Stimulated activated CD8-positive, alpha-beta memory T cell treated with anti-CD3 and anti-CD28 coated beads, Interleukin-4, amount 100 ng/mL, for 4 hours (primary cell): ENCODE measurements at regions not wholly inside any gene's neighbourhood (a gene's known extent, or its start where the extent isn't known, plus 50 kb on each side); places are given as distances from the start of the nearest gene placed in this dataset.

Source experiments
- DNase-seq, 2 donors: peaks; one replicate each; pipeline ENCODE4 v3.0.0-alpha.2; 2020; ENCODE audit warnings: low read depth in 2 of 2, low spot score in 1 of 2

DNA sequence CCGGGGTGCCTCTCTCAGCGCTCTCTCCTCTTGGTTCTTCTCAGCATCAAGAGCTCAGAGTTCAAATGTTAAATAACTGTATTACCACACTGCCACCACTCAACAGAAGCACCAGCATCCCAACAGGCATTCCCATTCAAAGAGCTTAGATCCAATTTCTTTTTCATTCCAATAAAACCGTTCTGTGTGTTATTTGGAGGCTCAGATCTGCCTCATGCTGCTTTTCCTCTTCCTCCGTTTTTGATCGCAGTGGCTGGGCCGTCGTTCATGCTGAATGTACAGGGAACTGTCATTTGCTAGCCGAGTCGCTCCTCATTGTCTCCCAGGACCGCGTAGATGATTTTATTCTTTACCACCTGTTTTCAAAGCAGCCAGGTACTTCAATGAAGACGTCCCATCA, 798.9 kb upstream of the SALL3 start:
- no peak for DNase-seq

DNA sequence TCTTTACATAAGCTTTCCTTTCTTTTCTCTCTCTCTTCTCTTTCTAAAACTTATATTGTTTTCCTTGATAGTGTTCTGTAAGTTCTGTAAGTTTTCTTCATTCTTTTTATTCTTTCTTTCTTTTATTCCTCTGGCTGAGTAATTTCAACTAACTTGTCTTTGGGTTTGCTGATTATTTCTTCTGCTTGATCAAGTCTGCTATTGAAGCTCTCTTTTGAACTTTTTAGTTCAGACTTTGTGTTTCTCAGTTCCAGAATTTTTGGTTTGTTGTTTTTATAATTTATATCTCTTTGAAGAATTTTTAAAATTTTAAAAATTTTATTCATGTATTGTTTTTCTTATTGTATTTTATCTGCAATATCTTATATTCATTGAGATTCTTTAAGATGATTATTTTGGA, 795.8 kb upstream of the SALL3 start:
- no peak for DNase-seq

- no peak for DNase-seq
These were observed 788.3 kb upstream of the SALL3 start for GRCh38 chr18:78191276-78191675.

- DNase-seq, result no peak
These were observed 787.6 kb upstream of the SALL3 start for GRCh38 chr18:78192054-78192453.

DNA sequence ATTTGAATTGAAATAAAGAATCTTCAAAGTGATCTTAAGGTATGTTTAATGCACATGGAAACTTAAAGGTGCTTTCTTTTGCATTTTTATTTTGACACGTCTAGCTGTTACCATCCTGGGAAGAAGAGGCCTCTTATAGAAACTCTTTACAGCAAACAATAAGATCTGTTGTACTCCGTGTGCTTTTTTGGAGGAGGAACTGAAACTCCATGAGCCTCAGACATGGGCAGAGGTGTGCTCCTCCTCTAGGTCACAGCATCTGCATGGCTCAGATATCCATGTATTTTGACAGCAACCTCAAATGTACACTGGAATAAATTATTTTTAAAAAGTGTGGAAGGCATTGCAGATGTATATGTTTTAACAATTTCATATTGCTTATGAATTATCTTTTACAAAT, 783.3 kb upstream of the SALL3 start:
- no peak for DNase-seq

DNA sequence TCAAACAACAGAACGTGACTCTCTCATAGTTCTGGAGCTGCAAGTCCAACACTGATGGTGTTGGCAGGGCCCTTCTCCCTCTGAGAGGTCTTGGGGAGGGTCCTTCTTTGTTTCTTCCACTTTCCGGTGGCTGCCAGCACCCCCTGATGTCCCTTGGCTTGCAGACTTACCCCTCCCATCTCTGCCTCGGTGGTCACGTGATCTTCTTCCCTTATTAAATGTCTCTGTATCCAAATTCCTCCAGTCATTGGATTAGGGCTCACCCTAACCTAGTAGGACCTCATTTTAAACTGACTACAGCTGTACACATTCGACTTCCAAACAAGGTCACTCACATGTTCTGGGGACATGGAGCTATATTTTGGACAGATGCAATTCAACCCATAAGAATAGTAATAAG, 780.6 kb upstream of the SALL3 start:
- no peak for DNase-seq

DNA sequence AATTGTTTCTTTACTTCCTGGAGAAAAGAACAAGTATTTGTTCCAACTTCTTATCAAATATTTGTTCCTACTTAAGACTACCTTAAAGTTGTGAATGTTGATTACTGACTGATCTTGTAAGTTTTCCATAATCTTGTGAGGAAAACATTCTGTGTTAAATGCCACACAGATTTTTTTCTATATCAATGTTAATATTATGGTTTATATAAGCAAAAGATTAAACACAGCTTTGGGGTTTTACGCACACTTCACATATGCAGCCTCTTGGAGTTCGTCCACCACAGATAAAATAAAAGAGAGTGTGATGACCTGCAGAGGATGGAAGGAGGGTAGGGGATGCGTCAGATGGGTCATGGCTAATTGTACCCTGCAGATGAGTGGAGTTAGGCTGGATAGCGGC, 780.0 kb upstream of the SALL3 start:
- no peak for DNase-seq

- no peak for DNase-seq
These were observed 771.7 kb upstream of the SALL3 start for GRCh38 chr18:78207942-78208341.

DNA sequence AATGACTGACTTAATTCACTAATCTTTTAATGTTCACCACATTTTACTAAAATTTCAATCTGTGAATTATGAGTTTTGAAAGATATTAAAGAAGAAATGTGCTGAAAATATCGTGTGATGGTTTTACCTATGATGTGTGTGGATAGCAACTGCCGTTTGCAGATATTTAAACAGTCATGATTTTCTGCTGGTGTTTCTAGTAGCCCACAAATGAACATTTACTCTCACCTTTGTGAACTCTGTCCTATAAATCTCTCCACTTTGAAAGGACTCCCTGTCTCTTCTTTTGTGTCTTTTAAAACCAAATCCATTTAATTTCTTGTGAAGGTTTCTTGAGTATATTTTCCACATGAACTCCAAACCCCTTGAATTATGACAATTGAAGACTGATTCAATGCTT, 771.2 kb upstream of the SALL3 start:
- DNase-seq, result no peak

DNA sequence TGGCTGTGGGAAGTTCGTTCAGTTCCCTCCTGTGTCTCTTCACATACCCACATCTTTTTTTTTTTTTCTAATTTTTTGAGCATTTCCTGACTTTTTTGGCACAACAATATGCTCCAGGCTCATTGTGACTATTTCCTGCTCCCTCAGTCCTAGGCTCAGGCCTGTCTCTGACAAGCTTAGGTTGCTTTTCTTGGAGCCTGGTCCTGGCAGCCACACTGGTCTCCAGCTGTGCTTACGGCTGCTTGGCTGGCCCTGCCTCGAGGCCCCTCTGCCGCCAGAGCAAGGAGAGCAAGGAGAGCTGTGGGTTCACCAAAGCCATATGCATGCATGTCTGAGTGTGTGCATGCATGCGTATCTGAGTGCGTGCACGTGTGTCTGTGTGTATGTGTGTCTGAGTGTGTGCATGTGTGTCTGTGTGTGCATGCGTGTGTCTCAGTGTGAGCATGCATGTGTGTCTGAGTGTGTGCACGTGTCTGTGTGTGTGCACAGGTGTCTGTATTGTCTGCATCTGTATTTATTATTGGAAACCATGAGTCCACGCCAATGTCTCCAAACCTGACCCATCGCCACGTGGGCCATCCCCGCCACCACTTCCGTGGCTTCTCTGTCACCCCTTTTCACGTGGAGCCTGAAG, 766.1 kb upstream of the SALL3 start:
- DNase-seq, result no peak

GRCh38 chr18:78221496-78221895, 758.1 kb upstream of the SALL3 start:
- no peak for DNase-seq

DNA sequence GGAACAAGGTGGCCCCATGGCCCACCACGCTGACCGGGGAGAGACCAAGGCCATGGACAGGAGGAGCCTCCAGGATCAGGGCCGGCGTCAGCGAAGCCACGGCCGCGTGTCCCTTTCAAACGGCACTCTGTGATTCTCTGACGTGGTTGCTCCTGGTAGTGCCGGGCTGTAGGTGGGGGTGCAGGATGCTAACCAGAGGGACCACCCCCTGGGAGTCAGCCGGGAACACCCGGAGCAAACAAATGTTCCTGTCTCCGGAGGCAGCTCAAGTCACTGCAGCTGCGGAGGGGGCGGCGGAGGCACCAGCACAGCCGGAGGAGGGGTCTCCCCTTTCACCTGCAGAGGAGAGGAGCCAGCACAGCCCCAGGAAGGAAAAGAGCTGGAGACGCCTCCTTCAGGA, 750.6 kb upstream of the SALL3 start:
- no peak for DNase-seq

DNA sequence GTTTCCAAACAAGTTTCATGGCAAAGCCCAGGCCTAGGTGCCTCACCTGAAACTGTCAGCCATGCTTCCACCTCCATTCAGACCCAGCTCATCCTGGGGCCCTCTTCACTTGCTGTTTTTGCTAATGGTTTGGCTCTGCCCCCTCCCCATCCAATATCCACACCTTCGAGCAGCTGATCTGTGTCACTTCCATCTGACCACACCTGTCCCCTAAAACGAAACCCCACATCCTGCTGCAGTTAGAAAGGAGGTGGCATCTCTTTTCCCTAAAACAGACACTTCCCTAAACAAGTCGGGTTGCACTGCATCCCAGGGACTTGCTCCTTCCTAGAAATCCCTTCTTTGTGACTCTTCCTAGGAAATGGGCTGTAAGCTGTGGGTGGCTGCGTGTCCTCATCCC, 748.7 kb upstream of the SALL3 start:
- DNase-seq, result no peak

GRCh38 chr18:78232196-78232595, 747.4 kb upstream of the SALL3 start:
- no peak for DNase-seq

DNA sequence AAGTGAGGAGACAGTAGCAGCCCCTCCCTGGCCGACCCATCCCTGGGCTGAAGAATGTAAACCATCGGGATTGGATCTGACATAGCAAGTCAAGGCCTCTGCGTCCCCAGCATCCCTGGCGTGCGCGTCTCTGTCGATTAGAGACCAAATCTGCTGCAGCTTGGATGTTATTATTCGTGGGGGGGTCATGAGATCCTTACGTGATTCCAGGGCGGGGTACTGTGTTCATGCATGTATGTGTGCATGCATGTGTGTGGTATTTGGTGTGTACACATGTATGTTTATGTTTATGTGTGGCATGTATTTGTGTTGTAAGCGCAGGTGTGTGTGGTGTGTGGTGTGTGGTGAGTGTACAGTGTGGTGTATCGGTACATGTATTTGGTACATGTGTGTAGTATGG, 741.8 kb upstream of the SALL3 start:
- no peak for DNase-seq

DNA sequence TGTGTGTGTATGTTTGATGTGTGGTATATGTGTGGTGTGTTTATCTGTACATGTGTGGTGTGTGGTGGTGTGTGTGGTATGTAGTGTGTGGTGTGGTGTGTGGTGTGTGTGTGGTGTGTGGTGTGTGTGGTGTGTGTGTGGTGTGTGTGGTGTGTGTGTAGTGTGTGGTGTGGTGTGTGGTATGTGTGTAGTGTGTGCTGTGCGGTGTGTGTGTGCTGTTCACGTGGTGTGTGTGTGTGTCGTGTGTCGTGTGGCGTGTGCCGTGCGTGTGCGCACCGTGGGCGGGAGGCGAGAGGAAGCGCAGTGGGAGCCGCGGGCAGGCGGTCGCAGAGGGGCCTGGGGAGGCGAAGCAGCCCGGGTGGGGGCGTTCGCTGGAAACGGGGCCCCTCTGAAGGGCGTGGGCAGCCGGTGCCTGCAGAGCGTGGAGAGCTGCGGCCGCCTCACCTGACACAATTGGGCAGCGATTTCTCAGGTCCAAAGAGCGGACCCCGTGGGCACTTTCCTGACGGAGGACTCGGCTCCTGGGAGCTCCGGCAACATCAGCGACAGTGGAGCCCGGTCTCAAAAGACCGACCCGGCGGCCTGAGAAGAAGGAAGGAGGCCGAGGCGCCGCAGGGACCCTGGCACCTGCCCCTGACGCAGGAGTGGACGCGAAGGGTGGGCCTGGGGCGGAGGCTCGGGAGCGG, 741.1 kb upstream of the SALL3 start:
- no peak for DNase-seq

- no peak for DNase-seq
These were observed 740.5 kb upstream of the SALL3 start for GRCh38 chr18:78239090-78239457.

GRCh38 chr18:78240101-78240500, 739.5 kb upstream of the SALL3 start:
- DNase-seq, result no peak

GRCh38 chr18:78240627-78241252, 738.9 kb upstream of the SALL3 start:
- no peak for DNase-seq

DNA sequence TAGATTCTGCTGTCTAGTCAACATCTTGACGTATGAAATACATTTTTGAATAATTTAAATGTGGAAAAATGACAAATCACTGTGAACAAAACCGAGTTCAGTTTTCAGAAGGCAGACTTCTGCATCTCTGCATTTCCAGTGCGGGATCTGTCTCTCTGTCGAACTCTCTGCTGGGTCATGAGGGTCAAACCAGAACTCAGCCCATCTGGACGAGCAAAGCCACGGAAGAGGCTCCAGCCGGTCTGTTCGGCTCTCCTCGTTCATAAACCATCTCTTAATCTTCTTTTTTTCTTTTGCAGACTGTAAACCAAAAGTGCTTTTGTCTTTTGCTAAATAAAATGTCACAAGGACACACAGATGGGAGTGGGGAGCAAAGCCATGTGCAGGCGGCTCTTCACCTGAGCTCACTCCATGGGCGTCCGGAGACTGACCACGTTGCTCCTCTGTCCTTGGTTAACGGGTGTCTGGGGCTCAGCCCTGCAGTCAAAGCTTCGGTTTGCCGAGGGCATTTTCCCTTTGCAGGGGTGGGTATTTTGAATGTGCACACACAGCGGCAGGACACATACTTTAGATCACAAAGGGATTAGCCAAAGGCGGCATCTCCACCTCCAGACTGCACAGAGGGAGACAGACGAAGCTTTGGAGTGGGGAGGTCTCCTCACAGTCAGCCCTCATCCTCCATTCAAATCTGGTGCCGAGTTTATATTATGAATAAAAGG, 737.9 kb upstream of the SALL3 start:
- DNase-seq, result no peak

DNA sequence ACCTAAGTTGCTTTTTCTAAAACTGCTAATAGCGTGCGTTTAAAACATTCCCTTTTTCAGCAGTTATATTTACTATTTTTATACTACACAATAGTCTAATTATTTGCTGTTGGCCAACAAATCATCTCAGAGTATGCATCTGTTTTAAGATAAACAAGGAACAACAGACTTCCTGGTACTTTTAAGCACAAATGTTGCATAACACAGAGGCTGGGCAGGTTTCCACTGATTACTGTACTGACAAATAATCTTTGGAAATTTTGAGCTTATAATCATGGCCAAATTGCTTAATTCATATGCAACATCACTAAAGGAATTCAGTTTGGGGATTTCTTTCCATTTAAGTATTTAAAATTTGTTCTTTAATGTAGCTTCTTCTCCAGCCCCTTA, 737.4 kb upstream of the SALL3 start:
- DNase-seq, result no peak

DNA sequence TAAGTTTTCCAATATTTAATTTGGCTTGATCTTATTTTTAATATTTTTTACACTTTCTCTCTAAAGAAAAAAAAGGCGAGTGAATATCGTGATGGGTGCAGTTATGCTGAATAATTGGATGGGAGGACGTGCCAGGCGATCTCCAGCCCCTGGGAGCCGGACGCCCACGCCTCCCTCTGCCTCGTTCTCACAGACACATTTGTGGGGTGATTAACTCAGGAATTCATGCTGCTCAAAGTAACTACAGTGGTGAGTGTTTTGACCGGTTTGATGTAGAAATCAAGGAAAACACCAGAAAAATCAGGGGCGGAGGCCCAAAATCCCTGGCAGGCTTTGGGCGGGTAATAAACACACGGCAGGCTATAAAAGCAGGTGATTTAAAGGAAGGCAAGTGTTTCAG, 736.8 kb upstream of the SALL3 start:
- DNase-seq, result no peak
